ENCODE measurements at regions not wholly inside any gene's neighbourhood (a gene's known extent, or its start where the extent isn't known, plus 50 kb on each side); places are given as distances from the start of the nearest gene placed in this dataset.

DNA sequence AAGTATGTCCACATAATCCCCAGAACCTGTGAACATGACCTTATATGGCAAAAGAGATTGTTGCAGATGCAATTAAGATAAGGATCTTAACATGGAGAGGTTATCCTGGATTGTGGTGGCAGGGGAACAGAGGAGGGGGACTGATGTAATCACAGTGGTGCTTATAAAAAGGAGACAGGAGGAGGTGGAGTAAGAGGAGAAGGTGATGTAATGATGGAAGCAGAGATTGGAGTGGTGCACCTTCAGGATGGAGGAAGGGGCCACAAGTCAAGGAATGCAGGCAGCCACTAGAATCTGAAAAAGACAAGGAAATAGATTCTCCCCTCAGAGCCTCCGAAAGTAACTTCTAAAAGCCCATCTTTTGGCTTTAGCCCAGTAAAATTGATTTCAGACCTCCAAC is 388.4 kb downstream of the BCOR start:
- H3K4me1 ChIP-seq (ENCODE audit: control insufficient read depth in 1 of 2, insufficient read depth in 2 of 2, low read depth in 1 of 2, low read length in 1 of 2), result peaks cover 0 to 5% of the 10 kb centered on the region in 2 experiments; a peak in 1 of 4 replicates

More for the DNA sequence above, 388.4 kb downstream of the BCOR start:
- H3K27me3 ChIP-seq (ENCODE audit: insufficient read depth), result peaks cover 3% of the 10 kb centered on the region; the same call in 1 of the 2 replicates
- WGBS (ENCODE audit: low lambda C conversion rate), result 40% methylated on average over 1 of the region's 1 CpG
- H3K36me3 ChIP-seq (replicated peaks in 1 of 2; ENCODE audit: control insufficient read depth in 1 of 2, insufficient read depth in 2 of 2, low read length in 1 of 2), result no peaks in the 10 kb centered on the region
- no peak overlapping the region for H3K27ac ChIP-seq (ENCODE audit: low read depth in 2 of 2, low read length in 1 of 2)
- H3K4me3 ChIP-seq (ENCODE audit: low read depth in 2 of 2, low read length in 1 of 2), result no peak overlapping the region
- H3K9me2 ChIP-seq, result no peaks in the 10 kb centered on the region
- no peaks in the 10 kb centered on the region for H3K79me2 ChIP-seq (ENCODE audit: insufficient read depth)
- ChIA-PET POLR2A (no interaction called here), CTCF (interaction anchor here (1.2 kb wide), 1 partner anchor 100 kb away, joined by 3 read pairs; no protein-coding TSS in a partner anchor)
- no peaks in the 10 kb centered on the region for H4K20me1 ChIP-seq (ENCODE audit: insufficient read depth)
- H3K9me3 ChIP-seq, result no peaks in the 10 kb centered on the region
- no peak overlapping the region for H3K9ac ChIP-seq
- H2AFZ ChIP-seq (ENCODE audit: low read depth), result no peak overlapping the region
- H3K4me2 ChIP-seq, result no peak overlapping the region
- no peaks in the 10 kb centered on the region for H3F3A ChIP-seq (replicated peaks; ENCODE audit: insufficient read depth)
- no peak for DNase-seq
- no peak for TF ChIP-seq TEAD4 (IDR thresholded peaks at IDR 0.05; ENCODE audit: borderline replicate concordance, insufficient read depth)
- TF ChIP-seq, protein P1, sequence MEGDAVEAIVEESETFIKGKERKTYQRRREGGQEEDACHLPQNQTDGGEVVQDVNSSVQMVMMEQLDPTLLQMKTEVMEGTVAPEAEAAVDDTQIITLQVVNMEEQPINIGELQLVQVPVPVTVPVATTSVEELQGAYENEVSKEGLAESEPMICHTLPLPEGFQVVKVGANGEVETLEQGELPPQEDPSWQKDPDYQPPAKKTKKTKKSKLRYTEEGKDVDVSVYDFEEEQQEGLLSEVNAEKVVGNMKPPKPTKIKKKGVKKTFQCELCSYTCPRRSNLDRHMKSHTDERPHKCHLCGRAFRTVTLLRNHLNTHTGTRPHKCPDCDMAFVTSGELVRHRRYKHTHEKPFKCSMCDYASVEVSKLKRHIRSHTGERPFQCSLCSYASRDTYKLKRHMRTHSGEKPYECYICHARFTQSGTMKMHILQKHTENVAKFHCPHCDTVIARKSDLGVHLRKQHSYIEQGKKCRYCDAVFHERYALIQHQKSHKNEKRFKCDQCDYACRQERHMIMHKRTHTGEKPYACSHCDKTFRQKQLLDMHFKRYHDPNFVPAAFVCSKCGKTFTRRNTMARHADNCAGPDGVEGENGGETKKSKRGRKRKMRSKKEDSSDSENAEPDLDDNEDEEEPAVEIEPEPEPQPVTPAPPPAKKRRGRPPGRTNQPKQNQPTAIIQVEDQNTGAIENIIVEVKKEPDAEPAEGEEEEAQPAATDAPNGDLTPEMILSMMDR (IDR thresholded peaks at IDR 0.05), result no peak
- no peak for TF ChIP-seq TAF1 (IDR thresholded peaks at IDR 0.05; ENCODE audit: borderline replicate concordance, low read depth, low read length)
- no peak for TF ChIP-seq GATA2 (CRISPR knock-in tag; IDR thresholded peaks at IDR 0.05)
- no peak for TF ChIP-seq RAD21 (IDR thresholded peaks at IDR 0.05; ENCODE audit: low read length)
- no peak for TF ChIP-seq ELF1 (IDR thresholded peaks at IDR 0.05)
- TF ChIP-seq NRF1 (IDR thresholded peaks at IDR 0.05; ENCODE audit: low read depth, low read length), result no peak
- TF ChIP-seq REST (IDR thresholded peaks at IDR 0.05; ENCODE audit: low read depth, low read length), result no peak
- no peak for TF ChIP-seq ZBTB33 (IDR thresholded peaks at IDR 0.05; ENCODE audit: borderline replicate concordance, low read depth)
- TF ChIP-seq RCOR1 (IDR thresholded peaks at IDR 0.05; ENCODE audit: low read length), result no peak
- no peak for TF ChIP-seq CHD2 (IDR thresholded peaks at IDR 0.05; ENCODE audit: low read length, partially characterized antibody)
- no peak for TF ChIP-seq SMC3 (IDR thresholded peaks at IDR 0.05; ENCODE audit: low read depth, low read length)
- TF ChIP-seq, protein P2, sequence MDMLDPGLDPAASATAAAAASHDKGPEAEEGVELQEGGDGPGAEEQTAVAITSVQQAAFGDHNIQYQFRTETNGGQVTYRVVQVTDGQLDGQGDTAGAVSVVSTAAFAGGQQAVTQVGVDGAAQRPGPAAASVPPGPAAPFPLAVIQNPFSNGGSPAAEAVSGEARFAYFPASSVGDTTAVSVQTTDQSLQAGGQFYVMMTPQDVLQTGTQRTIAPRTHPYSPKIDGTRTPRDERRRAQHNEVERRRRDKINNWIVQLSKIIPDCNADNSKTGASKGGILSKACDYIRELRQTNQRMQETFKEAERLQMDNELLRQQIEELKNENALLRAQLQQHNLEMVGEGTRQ (IDR thresholded peaks at IDR 0.05; ENCODE audit: borderline replicate concordance, low read depth, low read length), result no peak
- no peak for TF ChIP-seq SIN3A (IDR thresholded peaks at IDR 0.05; ENCODE audit: borderline replicate concordance, low read depth, low read length)
- TF ChIP-seq FOSL2 (IDR thresholded peaks at IDR 0.05; ENCODE audit: borderline replicate concordance, low read depth), result no peak
- no peak for TF ChIP-seq JUND (IDR thresholded peaks at IDR 0.05)
- TF ChIP-seq MEF2A (IDR thresholded peaks at IDR 0.05; ENCODE audit: borderline replicate concordance, low read depth), result no peak
